GM12878 (cell line): ENCODE measurements at regions not wholly inside any gene's neighbourhood (a gene's known extent, or its start where the extent isn't known, plus 50 kb on each side); places are given as distances from the start of the nearest gene placed in this dataset.

ENCODE experiments used
- ATAC-seq: fragments of 200-7000 bp; cut with Tn5 transposase; 3 replicates; pipeline ENCODE4 v1.9.1; 2020; ENCODE audit warnings: mild to moderate bottlenecking, moderate library complexity
- BruUV-seq: library from RNA; stranded (reverse); fragments of 400-500 nt; replicated peaks from 2 replicates; lab custom pipeline; 2021; lab: Mats Ljungman, UMichigan
- CTCF ChIA-PET: fragments of 300-600 bp; sonication (Branson Sonifier 250); formaldehyde crosslinking; extraction: SDS; loops from one replicate; lab custom pipeline; 2021; ENCODE audit warnings: inconsistent platforms; lab: Yijun Ruan, JAX
- POLR2A ChIA-PET: fragments of 350-600 bp; formaldehyde crosslinking; extraction: SDS; loops from one replicate; lab custom pipeline; 2021; ENCODE audit warnings: inconsistent platforms; lab: Charles Lee
- RAD21 ChIA-PET: fragments of 300-600 bp; sonication (Branson Sonifier 250); formaldehyde crosslinking; loops from one replicate; lab custom pipeline; 2023; ENCODE audit warnings: antibody characterized with exemption; ENCODE audit not compliant: unreplicated experiment; lab: Charles Lee
- SMC1A ChIA-PET: fragments of 300-600 bp; sonication (Branson Sonifier 250); formaldehyde crosslinking; loops from one replicate; lab custom pipeline; 2023; ENCODE audit not compliant: unreplicated experiment, uncharacterized antibody; lab: Charles Lee
- DNase-seq: peaks from one replicate; pipeline ENCODE4 v3.0.0-alpha.2; 2011; ENCODE audit warnings: low read depth, low spot score
- FAIRE-seq: peaks from 3 replicates; lab custom pipeline; 2011; peaks lifted over from hg19 to GRCh38; lab: Jason Lieb, UNC
- H2AFZ ChIP-seq: 2 replicates; pipeline ENCODE4 v1.6.0; 2011; ENCODE audit warnings: low read depth, low read length, control low read depth; ENCODE audit not compliant: control insufficient read depth
- H3K27ac ChIP-seq: 2 replicates; pipeline ENCODE4 v1.5.1; 2011; ENCODE audit warnings: control low read depth; ENCODE audit not compliant: control insufficient read depth, insufficient read depth
- H3K27me3 ChIP-seq, 2 experiments: replicated peaks in 1 of 2; 2 replicates each; pipeline versions ENCODE4 v1.6.0 to v1.6.1; 2011; ENCODE audit warnings: low read length in 1 of 2; ENCODE audit not compliant: control insufficient read depth in 2 of 2, insufficient read depth in 2 of 2
- H3K36me3 ChIP-seq, 2 experiments: 2 replicates each; pipeline ENCODE4 v1.5.1; 2011; ENCODE audit warnings: low read length in 1 of 2; ENCODE audit not compliant: control insufficient read depth in 2 of 2, insufficient read depth in 2 of 2
- H3K4me1 ChIP-seq: 2 replicates; pipeline ENCODE4 v1.6.1; 2011; ENCODE audit warnings: mild to moderate bottlenecking, low read length, moderate library complexity, mixed read lengths; ENCODE audit not compliant: control insufficient read depth, insufficient read depth
- H3K4me2 ChIP-seq: 2 replicates; pipeline ENCODE4 v1.6.0; 2011; ENCODE audit warnings: control low read depth; ENCODE audit not compliant: control insufficient read depth, insufficient read depth
- H3K4me3 ChIP-seq: fragments of 200-600 bp; sonication (generic); 2 replicates; pipeline ENCODE4 v1.5.1; 2016
- H3K79me2 ChIP-seq: 2 replicates; pipeline ENCODE4 v1.6.0; 2011; ENCODE audit warnings: low read length; ENCODE audit not compliant: control insufficient read depth, insufficient read depth
- H3K9ac ChIP-seq: 2 replicates; pipeline ENCODE4 v1.8.0; 2011; ENCODE audit warnings: low read length, control low read depth, mixed read lengths; ENCODE audit not compliant: control insufficient read depth, insufficient read depth
- H3K9me3 ChIP-seq: replicated peaks from 3 replicates; pipeline ENCODE4 v1.5.1; 2011; ENCODE audit warnings: mild to moderate bottlenecking, low read length; ENCODE audit not compliant: control insufficient read depth, insufficient read depth
- H4K20me1 ChIP-seq: 2 replicates; pipeline ENCODE4 v1.6.0; 2011; ENCODE audit not compliant: control insufficient read depth, insufficient read depth
- BHLHE40 ChIP-seq, 2 experiments: fragments of 450-650 bp in 1 of 2; IDR thresholded peaks; 2 replicates each; pipeline ENCODE4 v1.6.1; 2011 to 2017; ENCODE audit warnings: low read depth in 2 of 2, borderline replicate concordance in 1 of 2, improper control_type of control experiment in 1 of 2, low read length in 1 of 2, mild to moderate bottlenecking in 1 of 2
- IKZF2 ChIP-seq, 2 experiments: fragments of 450-650 bp; IDR thresholded peaks; 2 replicates each; pipeline ENCODE4 v1.6.1; 2017; ENCODE audit warnings: mild to moderate bottlenecking in 2 of 2, moderate library complexity in 2 of 2
- MTA2 ChIP-seq: fragments of 450-650 bp; IDR thresholded peaks from 2 replicates; pipeline ENCODE4 v1.6.1; 2016; ENCODE audit warnings: low read depth, mild to moderate bottlenecking, moderate library complexity
- POU2F2 ChIP-seq: IDR thresholded peaks from 3 replicates; pipeline ENCODE4 v1.6.1; 2011; ENCODE audit warnings: low read depth, mild to moderate bottlenecking, low read length, borderline replicate concordance
- RAD51 ChIP-seq: fragments of 450-650 bp; IDR thresholded peaks from 2 replicates; pipeline ENCODE4 v1.6.1; 2016; ENCODE audit warnings: moderate library complexity, mild to moderate bottlenecking, inconsistent platforms
- SIX5 ChIP-seq: IDR thresholded peaks from 2 replicates; pipeline ENCODE4 v1.6.1; 2011; ENCODE audit warnings: mild to moderate bottlenecking, low read depth, low read length, moderate library complexity; ENCODE audit not compliant: severe bottlenecking
- SUPT20H ChIP-seq: IDR thresholded peaks from 2 replicates; pipeline ENCODE4 v1.6.1; 2011; ENCODE audit warnings: low read depth, mild to moderate bottlenecking, low read length, moderate library complexity, borderline replicate concordance; ENCODE audit not compliant: control insufficient read depth
- ZNF207 ChIP-seq: fragments of 450-650 bp; IDR thresholded peaks from 2 replicates; pipeline ENCODE4 v1.6.1; 2014; ENCODE audit warnings: antibody characterized with exemption, mild to moderate bottlenecking, borderline replicate concordance
- ZNF274 ChIP-seq: IDR thresholded peaks from one replicate; pipeline ENCODE4 v1.8.0; 2011; ENCODE audit not compliant: insufficient read length, insufficient read depth
- ZNF384 ChIP-seq: IDR thresholded peaks from 2 replicates; pipeline ENCODE4 v1.6.1; 2012; ENCODE audit warnings: low read depth, mild to moderate bottlenecking, low read length, improper control_type of control experiment, borderline replicate concordance
- WGBS: methylation state at CpG from one replicate; pipeline ENCODE4 v1.1.6; 2016; ENCODE audit warnings: low lambda C conversion rate; ENCODE audit not compliant: insufficient replicate concordance, insufficient coverage; ENCODE audit errors: missing lambda C conversion rate; 5-methylcytosine and 5-hydroxymethylcytosine counted together
- in situ Hi-C: fragments of 300-500 bp; cut with MboI; formaldehyde crosslinking; loops from 9 replicates; pipeline ENCODE4 v1.14.3; 2018; ENCODE audit warnings: mixed read lengths
- intact Hi-C: fragments of 100-400 bp; cut with micrococcal nuclease; formaldehyde crosslinking; loops from one replicate; pipeline ENCODE4 v1.14.2; 2022; ENCODE audit not compliant: unreplicated experiment
- TF ChIP-seq, protein P1 (sequence below): fragments of 450-650 bp; IDR thresholded peaks from 2 replicates; pipeline ENCODE4 v1.6.1; 2017; ENCODE audit warnings: low read depth, mild to moderate bottlenecking, moderate library complexity

DNA sequence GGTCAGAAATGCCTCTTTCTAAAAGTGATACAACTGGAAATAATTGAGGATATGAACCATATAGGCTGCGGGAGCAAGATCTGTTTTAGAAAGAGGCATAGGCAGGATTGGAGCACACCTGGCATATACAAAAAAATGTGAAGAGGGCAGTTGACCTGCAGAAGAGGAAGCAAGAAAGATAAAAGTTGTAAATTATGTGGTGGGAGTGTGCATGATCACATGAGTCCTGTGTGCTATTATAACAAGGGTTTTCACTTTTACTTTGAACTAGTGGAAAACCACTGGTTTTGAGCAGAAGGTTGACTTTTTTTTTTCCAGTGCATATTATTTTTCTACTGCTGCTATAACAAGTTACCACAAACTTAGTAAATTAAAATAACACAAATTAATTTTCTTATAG, 489.3 kb downstream of the ANXA1 start:
- H3K27ac ChIP-seq: no peak overlapping the region
- H3K36me3 ChIP-seq: no peaks in the 10 kb centered on the region
- peak; percentile 50 for ATAC-seq
- H3K9me3 ChIP-seq: no peaks in the 10 kb centered on the region
- H2AFZ ChIP-seq: no peak overlapping the region
- TF ChIP-seq POU2F2 (no peak), IKZF2 (IDR thresholded peaks at IDR 0.05) (peak in 1 of 2 experiments; percentile 13; a peak in 1 of 4 replicates), BHLHE40 (IDR thresholded peaks at IDR 0.05; ENCODE audit: borderline replicate concordance in 1 of 2, low read depth in 2 of 2, low read length in 1 of 2) (peak; percentile 64 to 69; a peak in 3 of 4 replicates), MTA2 (peak; percentile 41; the same call in 1 of the 2 replicates), SIX5 (no peak), ZNF384 (0 out of 2 replicates have a peak, but pooled peaks have one; percentile 7), ZNF274 (no peak), SUPT20H (no peak), ZNF207 (no peak), RAD51 (0 out of 2 replicates have a peak, but pooled peaks have one; percentile 42)
- TF ChIP-seq, protein P1, sequence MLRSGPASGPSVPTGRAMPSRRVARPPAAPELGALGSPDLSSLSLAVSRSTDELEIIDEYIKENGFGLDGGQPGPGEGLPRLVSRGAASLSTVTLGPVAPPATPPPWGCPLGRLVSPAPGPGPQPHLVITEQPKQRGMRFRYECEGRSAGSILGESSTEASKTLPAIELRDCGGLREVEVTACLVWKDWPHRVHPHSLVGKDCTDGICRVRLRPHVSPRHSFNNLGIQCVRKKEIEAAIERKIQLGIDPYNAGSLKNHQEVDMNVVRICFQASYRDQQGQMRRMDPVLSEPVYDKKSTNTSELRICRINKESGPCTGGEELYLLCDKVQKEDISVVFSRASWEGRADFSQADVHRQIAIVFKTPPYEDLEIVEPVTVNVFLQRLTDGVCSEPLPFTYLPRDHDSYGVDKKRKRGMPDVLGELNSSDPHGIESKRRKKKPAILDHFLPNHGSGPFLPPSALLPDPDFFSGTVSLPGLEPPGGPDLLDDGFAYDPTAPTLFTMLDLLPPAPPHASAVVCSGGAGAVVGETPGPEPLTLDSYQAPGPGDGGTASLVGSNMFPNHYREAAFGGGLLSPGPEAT: peak; percentile 39; the same call in 1 of the 2 replicates
- POLR2A ChIA-PET: no interaction called here
- no TSS peak for BruUV-seq
- RAD21 ChIA-PET: interaction anchor here (0.6 kb wide), 1 partner anchor 58 kb away, joined by 3 read pairs; no protein-coding TSS in a partner anchor
- H3K4me2 ChIP-seq: no peak overlapping the region
- FAIRE-seq: no peak
- WGBS: 60% methylated on average over 1 of the region's 1 CpG
- in situ Hi-C loops: no loop called here
- intact Hi-C loops: no loop called here
- no peaks in the 10 kb centered on the region for H4K20me1 ChIP-seq
- no peaks in the 10 kb centered on the region for H3K79me2 ChIP-seq
- DNase-seq: peak; percentile 1
- H3K4me3 ChIP-seq: no peak overlapping the region
- SMC1A ChIA-PET: interaction anchor here (1.4 kb wide), 1 partner anchor 15 kb away, joined by 4 read pairs; no protein-coding TSS in a partner anchor
- CTCF ChIA-PET: interaction anchor here (0.7 kb wide), 1 partner anchor 8 kb away, joined by 4 read pairs; no protein-coding TSS in a partner anchor
- H3K4me1 ChIP-seq: no peaks in the 10 kb centered on the region
- H3K27me3 ChIP-seq: no peaks in the 10 kb centered on the region
- H3K9ac ChIP-seq: no peak overlapping the region
